GM18867 (cell line): ENCODE measurements at regions not wholly inside any gene's neighbourhood (a gene's known extent, or its start where the extent isn't known, plus 50 kb on each side); places are given as distances from the start of the nearest gene placed in this dataset.

Experiments used
- ATAC-seq: cut with Tn5 transposase; IDR thresholded peaks from one replicate; pipeline ENCODE4 v1.9.1; 2021; ENCODE audit warnings: mild to moderate bottlenecking, moderate library complexity; ENCODE audit not compliant: unreplicated experiment

DNA sequence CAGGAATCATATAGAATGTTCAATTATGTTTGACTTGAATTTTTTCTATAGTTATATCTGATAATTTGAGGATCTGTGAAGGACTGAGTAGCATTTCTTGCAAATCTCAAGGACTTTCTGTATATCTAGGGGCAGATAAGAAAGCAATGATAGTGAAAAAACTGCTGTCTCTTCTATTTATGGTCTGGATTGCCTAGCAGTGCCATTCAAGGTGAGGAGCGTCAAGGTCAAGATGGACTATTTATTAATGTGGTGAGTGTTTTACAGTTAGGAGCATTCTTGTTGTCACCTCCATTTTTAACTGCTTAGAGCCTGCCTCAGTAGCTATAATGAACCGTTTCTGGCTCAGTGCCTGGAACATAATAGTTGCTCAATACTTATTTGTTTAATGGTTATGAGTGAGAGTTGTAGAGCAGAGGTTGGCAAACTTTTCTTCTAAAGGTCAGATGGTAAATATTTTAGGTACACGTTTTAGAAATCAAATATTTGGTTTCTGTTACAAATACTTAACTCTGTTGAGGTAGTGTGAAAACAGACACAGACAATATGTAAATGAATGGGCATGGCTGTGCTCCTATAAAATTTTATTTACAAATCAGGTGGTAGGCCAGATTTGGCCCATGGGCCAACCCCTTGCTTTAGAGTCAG lies 523.2 kb upstream of the IGFBP7 start:
- no peak for ATAC-seq

DNA sequence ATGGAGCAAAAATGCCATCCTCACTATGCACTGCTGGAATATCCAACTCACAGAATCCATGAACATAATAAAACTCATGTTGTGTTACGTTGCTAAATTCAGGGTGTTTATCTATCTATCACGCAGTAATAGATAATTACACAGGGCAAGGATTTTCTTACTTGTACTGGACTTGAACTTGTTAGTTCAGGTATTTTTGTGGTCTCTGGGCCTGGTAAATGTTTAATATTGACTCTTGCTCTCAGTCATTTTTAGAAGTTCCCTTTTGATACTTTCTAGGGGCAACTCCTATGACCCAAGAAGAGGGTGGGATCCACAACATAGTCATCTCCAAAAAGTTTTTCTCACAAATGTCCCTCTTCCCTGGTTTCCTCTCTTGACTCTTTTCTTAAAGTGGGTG lies 522.4 kb upstream of the IGFBP7 start:
- no peak for ATAC-seq

DNA sequence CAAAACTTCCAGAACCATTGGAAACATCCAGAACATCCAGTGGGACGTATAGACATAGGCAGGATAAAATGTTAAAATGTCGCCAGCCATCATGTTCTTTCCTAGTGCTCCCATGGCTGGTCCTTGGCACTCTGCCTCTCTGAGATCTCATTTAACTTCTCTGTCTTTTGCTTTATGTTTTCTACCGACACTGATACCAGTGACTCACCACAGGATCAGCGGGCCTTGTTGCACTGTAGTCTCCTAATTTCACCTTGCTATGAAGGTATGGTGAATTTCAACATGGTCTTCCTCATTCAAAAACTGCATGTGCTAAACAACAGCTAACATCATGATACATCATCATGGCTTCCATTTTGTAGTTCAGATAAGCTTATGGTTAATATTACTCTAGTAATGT lies 521.0 kb upstream of the IGFBP7 start:
- no peak for ATAC-seq

DNA sequence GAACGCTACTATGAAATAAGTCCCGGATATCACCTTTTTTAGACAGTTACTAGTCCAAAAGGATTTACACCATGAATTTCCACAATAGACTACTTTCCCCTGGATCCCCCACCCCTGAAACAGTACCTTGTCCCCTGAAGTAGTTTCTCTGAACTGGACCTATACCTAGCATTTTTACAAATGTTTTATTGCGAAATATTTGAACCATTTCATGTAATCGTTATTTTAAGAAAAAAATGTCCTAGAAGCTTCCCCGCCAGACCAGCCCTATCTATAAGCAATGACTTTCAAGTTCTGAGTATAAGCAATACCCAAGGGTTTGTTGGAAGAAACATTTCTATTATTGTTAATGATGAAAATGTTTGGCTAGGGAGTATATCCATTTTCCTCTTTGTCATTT lies 517.8 kb upstream of the IGFBP7 start:
- ATAC-seq, result no peak

DNA sequence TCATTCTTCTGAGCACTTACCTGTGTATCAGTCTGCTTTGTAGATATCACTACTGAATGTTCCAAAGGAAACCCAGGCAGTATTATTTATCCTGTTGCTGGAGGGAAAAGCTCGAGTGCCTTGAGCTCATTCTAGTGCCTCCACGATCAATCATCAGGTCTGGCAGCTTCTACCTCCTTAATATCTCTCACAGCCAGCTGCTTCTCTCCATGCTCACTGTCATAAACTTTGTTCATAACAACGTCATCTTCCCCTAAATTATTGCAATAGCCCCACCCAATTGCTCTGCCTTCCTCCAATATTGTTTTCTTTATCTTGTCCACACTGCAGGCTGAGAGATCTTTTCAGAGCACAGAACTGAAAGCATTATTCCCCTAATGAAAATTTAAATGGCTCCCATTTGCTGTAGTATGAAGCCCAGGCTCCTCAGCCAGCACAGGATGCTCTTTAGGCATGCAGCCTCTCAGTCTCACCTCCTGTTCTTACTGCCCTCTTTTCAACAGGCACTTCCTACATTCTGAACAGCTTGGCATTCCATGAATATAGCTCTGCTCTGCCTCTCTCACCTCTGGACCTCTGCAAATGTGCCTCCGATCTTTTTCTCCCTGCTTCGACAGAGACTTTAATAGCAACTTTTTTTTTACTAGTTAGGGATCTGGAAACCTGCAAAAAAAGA lies 504.2 kb upstream of the IGFBP7 start:
- no peak for ATAC-seq

DNA sequence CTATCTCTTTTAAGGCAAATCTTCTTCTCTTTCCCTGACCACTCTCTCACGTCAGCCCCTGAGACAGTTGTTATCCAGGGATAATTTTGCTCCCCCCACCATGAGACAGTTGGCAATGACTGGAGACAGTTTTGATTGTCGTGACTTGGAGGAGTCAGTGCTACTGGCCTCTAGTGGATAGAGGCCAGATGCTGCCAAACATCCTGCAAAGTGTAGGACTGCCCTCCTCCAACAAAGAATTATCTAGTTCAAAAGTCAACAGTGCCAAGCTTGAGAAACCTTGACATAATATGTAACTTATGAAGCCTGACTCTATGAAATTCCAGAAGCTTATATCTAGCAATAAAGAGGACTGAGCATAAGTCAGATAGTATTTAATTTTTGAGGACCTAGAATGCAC lies 502.1 kb upstream of the IGFBP7 start:
- ATAC-seq, result no peak

DNA sequence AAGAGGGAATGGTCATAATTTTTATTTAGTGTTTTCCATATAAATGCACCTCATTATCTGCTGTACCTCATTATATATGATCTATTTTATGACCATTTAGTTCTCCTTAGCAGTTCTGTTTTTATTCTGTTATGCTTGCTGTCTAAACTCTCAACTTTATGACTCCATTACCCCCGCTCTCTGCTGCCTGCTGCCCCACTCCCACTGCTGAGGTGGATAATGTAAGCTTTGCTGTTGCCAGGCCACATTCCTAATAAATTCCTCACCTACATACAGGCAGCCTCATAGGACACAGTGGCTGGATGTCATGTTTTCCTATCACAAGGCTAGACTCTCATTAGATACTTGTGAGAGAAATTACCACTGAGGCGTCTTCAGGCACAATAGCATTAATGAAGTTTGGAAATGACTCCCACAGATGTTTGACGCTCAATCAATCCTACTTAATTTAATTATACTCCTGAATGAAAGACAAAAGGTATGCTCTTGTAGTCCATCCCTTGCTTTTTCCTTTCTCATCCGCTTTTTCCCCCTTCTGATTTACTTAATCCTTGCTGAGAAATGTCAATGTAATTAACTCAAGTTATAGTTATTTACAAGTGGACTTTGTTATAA lies 497.5 kb upstream of the IGFBP7 start:
- no peak for ATAC-seq

DNA sequence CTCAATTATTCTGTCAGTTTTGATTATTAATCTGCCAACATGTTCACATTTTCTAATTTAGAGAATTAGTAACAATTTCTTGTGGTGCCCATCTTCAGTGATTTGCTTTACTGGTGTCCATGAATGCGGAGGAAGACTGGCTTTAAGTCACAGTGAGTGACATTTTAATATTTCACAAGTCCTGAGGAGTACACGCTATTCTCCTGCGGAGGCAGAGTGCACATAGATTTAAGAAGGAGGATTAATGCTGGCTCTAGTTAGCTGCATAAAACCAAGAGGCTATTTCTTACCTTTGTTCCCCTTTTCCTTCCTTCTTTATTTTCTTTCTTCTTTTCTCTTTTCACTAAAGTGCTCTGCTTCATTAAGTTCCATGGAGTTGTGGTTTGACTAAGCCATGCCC lies 495.2 kb upstream of the IGFBP7 start:
- no peak for ATAC-seq

DNA sequence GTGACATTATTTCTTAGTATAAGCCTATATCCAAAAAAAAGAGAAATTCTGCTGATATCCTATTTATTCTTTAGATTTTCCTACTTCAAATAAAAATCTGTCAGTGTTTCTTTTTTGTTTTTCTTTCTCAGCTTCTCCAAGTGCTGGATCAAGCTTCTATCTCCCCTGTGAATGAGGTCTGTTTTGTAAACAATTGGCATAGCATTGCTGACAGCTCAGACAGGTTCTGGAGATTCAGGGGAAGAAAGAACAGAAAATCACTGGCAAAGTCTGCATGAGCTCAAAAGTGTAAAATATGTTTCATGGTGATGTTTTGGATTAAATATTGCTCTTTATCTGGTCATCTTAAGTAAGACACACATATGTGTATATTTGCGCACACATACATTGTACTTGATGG lies 492.0 kb upstream of the IGFBP7 start:
- ATAC-seq, result no peak

DNA sequence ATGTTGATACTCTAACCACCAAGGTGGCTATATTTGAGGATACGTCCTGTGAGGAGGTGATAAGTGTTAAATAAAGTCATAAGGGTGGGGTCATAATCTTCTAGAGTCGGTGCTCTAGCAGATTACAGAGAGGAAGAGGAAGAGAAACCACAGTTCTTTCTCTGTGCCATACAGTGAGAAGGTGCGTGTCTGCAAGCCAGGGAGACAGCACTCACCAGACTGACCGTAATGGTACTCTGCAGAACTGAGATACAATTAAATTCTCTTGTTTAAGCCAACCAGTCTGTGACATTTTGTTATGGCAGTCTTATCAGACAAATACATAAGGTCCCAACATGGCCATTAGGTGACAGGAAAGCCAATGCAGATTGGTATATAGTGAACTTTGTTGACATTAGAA lies 480.9 kb upstream of the IGFBP7 start:
- no peak for ATAC-seq

DNA sequence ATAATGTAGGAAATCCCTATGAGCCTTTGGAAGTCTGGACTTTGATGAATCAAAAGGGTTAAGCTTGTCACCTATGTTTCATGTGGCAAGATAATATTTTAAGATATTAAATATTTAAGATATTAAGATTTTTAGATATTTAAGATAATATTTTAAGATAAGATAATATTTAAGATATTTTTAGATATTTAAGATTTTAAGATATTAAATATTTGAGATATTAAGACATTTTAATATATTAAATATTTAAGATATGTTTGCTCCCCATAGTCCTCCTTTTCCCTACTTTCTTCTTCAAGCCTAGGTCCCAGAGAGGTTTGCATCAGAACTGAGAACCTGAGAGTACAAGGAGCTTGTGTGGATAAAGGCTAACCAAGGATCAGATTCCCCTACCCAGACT lies 478.4 kb upstream of the IGFBP7 start:
- ATAC-seq, result no peak

DNA sequence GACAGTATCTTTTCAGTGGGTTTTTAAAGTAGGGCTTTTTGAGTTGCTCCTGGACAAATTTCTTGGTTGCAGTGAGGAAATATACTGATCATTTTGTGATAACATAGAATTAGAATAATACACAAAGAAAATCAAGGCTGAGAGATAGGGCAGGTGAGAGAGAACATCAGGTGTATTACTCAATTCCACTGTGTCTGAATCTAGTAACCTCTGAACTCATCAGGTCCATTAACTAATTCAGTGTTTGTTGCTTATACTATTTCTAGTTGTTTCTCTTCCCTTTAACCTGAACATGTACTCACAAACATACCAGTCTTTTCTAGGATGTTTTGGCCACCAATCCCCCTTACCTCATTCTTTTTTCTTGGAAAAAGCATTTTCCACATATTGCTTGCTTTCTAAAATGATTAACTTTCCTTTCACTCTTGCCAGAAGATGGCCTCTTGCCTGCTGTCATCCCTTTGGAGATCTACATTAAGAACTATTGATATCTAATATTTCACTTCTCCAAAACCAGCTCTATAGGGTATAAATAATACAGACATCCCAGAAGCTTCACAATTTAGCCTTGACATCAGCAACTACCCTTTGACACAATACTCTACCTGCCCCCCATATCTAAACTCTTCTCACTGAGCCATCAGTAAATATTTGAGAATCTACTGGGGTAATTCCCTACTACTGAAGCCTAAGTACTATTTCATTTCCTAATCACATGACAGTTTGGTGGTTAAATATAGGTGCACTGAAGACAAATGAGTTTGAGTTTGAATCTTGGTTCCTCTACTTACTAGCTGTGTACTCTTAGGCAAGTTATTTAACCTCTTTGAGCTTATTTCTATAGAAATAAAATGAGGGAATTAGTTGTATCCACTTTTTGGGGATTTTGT lies 470.8 kb upstream of the IGFBP7 start:
- no peak for ATAC-seq

DNA sequence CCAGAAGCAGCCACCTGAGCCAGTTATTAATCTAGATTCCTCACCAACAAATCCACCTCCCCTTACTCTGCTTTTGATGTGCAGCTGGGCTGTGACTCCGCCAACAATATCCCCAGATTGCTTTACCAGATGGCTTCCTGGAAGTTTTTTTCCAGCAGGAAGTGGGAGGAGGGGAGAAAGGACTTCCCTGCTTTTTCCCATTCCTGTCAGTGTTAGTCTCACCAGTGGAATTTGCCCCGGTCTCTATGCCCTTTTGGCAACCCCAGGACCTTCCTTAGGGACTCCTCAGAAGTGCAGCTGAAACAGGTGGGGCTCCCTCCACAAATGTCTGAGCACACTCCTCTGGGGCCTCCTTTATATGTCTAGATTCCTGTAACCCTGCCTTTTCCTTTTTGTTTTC lies 465.2 kb upstream of the IGFBP7 start:
- no peak for ATAC-seq

DNA sequence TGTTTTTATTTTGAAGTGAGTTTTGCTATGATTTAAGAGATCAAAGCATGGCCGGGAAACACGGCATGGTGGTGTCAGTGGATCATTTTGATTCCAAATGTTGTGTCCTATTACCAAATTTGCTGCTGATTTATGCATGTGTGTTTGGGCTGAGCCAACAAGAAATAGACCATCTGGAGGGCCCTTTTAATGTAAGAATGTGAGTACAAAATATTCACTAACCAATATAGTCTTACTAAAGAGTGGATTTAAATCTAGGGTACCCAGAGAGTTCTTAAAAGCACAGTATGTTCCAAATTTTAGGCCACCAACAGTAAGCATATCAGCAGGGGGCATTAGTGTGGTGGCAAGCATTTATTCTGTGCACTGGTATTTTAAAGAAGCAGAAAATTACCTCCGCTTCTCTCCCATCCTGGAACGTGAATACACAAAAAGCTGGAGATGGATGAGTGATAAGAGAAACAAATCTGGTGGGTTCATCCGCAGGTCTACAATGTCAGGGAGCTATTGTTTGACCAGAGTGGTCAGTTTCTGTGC lies 444.4 kb upstream of the IGFBP7 start:
- ATAC-seq, result no peak

DNA sequence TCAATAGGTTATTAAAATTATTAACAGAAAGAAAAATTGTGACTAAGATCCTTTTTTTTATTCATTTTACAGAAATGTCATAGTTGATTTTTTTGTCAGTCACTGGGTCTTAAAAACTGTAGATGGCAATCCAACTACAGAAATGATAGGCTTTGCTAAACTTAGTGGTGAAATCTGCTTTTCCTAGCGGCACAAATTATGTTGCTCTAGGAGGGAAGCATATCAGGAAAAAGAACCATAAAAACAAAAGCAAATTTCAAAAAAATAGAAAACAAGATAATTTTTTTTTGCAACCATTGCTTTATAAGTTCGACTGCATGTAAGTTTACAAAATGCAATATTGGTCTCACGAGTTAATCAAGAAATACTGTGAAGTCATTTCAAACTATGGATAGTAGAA lies 443.5 kb upstream of the IGFBP7 start:
- ATAC-seq, result no peak

DNA sequence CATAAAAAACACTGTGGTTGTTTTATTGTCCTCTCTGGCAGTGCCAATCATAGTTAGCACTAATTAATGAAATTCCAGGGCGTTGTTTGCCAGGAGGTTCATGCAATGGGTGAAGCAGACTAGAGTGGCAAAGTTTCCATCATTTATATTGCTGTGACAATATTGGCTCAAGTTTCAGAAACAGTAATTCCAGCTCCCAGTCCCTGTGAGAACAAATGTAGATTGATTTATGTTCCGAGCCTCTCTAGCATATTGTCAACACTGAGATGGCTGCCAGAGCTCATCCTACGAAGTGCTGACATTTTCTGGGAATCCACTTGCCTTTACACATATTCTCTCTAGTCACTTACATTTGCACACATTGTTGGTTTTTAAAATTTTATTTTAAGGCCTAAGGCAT lies 440.0 kb upstream of the IGFBP7 start:
- no peak for ATAC-seq

DNA sequence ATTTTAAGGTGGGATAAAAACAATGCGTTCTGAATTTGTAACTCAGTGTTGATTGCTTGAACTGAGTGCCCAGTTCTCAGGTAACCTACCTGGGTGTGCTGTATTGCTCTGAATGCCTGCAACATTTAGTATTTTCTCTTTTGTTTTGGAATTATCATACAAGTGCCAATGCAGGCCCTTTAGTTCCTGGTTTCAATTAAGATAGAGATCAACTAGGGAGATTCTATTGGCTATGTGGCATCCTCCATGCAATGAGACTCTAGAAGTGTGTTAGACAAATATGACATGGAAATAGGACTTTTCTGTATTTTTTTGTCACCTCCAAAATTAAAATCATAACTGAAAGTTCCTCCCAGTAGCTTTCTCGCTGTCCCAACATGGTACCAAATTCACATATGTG lies 438.7 kb upstream of the IGFBP7 start:
- ATAC-seq, result no peak

DNA sequence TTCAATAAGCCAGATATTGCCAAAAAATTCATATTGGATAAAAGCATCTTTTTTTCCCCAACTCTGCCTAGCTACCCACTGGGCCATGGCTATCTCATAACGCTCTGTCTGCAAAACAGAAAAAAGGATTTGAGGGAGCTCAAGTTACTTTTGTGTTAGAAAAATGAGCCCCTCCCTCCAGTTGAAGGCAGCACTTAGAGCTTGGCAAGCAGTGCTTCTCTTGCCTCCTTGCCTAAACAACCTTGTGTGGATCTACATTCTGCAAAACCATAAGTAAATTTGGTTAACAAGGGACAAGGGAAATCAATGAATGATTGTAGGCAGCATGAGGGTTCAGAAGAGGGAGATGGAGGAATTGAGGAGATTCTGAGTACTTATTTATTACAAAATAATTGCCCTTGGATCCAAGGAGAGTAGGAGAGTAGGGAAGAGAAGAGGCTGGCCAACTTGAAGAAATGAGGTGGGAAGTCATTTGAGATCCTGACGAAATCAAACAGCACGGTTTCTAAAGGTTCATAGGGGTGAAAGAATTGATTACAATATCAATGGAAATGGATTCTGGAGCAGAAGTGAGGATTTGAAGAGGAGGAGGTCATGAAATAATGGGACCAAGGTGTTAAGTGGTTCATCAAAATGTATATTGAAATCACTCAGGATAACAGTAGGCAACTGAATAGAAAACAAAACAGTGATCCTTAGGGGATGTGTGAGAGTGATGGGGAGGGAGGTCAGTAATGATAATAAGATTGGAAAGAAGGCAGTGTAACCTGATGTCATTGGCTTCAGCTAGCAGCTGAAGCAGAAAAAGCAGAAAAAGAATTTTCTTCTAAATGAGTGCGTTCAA lies 434.8 kb upstream of the IGFBP7 start:
- no peak for ATAC-seq

DNA sequence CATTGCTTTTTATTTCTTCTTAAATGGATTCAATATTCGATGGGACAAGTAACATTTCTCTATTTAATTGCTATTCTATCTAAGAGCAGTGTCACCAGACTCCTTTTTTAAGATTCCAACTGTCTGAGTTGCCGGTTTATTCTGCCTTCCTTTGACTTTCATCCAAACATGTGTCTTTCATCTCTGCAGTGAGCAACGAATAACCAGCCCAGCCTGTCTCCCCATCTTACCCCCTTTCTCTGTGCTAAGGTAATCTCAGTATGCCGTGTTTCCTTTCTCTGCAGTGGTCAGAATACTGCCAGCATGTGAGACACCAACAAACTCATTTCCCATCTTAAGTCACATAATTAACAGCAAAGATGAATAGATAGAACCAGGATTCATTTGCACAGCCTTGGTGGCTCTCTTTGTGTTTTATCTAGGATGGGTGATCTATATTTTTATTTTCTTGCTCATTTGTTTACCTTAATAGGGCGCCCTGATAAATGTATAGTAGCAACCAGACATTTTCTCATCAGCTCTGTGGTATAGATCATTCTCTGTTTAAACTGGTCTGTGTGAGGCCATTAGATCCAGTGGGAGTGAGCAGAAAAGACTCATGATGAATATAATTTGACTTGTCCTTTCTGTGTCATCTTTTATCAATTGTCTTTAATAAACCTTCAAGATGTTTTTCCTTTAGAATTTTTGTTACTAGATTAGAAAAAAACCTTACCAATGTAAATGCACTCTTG lies 394.8 kb upstream of the IGFBP7 start:
- no peak for ATAC-seq

DNA sequence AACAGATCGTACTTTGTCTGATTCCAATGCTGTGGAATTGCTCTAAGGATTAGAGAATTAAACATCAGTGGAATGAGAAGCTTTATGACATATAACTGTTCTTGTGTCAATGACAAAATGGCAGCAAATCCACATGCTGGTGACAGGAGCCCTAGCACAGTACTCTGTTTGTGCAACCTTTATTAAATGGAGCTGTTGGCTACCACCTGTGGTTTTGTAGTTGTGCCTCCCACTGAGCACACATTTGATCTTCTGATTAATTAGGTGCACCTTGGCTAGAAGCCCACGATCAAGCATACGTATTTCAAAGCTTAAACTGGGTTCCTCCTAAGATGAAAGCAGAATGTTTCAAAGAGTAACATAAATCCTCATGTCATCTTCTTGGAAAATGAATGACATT lies 394.0 kb upstream of the IGFBP7 start:
- ATAC-seq, result no peak
